ENCODE measurements at regions not wholly inside any gene's neighbourhood (a gene's known extent, or its start where the extent isn't known, plus 50 kb on each side); places are given as distances from the start of the nearest gene placed in this dataset.

DNA sequence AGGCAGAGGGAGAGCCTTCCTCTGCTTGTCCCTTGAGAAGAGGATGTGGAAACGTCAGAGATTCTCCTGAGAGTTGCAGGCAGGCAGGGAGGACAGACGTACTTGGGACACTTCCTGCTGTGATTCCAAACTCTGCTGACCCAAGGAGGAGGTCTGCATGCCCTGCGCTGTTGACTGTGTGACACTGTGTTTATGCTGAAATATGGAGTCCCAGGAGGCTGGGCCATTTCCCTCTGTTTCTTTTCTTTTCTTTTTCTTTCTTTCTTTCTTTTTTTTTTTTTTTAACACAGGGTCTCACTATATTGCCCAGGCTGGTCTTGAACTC, 63.5 kb upstream of the BHLHE23 start:
- no peak for ATAC-seq
- no peak for TF ChIP-seq SNAI2 (CRISPR knock-in tag; IDR thresholded peaks at IDR 0.05)
- TF ChIP-seq, protein P1, sequence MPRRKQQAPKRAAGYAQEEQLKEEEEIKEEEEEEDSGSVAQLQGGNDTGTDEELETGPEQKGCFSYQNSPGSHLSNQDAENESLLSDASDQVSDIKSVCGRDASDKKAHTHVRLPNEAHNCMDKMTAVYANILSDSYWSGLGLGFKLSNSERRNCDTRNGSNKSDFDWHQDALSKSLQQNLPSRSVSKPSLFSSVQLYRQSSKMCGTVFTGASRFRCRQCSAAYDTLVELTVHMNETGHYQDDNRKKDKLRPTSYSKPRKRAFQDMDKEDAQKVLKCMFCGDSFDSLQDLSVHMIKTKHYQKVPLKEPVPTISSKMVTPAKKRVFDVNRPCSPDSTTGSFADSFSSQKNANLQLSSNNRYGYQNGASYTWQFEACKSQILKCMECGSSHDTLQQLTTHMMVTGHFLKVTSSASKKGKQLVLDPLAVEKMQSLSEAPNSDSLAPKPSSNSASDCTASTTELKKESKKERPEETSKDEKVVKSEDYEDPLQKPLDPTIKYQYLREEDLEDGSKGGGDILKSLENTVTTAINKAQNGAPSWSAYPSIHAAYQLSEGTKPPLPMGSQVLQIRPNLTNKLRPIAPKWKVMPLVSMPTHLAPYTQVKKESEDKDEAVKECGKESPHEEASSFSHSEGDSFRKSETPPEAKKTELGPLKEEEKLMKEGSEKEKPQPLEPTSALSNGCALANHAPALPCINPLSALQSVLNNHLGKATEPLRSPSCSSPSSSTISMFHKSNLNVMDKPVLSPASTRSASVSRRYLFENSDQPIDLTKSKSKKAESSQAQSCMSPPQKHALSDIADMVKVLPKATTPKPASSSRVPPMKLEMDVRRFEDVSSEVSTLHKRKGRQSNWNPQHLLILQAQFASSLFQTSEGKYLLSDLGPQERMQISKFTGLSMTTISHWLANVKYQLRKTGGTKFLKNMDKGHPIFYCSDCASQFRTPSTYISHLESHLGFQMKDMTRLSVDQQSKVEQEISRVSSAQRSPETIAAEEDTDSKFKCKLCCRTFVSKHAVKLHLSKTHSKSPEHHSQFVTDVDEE (CRISPR knock-in tag; IDR thresholded peaks at IDR 0.05), result no peak
- TF ChIP-seq ZNF8 (CRISPR knock-in tag; IDR thresholded peaks at IDR 0.05), result no peak
- TF ChIP-seq CSRNP3 (CRISPR knock-in tag; IDR thresholded peaks at IDR 0.05), result no peak
- TF ChIP-seq PATZ1 (CRISPR knock-in tag; IDR thresholded peaks at IDR 0.05; ENCODE audit: borderline replicate concordance), result no peak
- TF ChIP-seq ARNTL (CRISPR knock-in tag; IDR thresholded peaks at IDR 0.05; ENCODE audit: borderline replicate concordance, low read depth), result no peak
- TF ChIP-seq BACH2 (CRISPR knock-in tag; IDR thresholded peaks at IDR 0.05; ENCODE audit: borderline replicate concordance), result no peak

DNA sequence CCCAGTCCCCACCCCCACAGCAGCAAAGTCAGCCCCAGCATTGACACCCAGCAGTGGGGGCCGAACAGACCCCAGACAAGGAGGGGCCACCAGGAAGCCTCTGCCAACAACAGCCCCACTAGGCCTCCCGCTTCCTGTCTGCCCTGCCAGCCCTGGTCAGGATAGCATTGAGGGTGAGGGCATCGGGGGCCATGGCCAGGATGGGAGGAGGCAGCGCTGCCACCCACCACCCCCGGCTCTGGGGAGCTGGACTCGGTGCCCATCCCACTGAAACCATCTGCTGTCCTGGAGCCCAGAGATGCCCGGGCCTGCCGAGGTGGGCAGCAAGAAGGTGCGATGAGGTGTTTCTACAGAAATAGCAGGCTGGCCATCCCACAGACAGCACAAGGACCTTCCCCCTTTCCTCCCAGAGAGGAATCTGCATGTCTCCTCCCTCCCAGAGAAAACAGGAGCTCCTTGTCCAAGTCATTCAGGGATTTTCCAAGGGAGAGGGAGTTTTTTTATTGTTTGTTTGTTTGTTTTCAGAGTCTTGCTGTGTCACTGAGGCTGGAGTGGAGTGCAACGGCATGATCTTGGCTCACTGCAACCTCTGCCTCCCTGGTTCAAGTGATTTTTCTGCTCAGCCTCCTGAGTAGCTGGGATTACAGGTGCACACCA, 62.1 kb upstream of the BHLHE23 start:
- TF ChIP-seq ZFP30 (CRISPR knock-in tag; IDR thresholded peaks at IDR 0.05) (no peak), TOX (CRISPR knock-in tag; IDR thresholded peaks at IDR 0.05; ENCODE audit: borderline replicate concordance) (no peak), ZC3H10 (CRISPR knock-in tag; IDR thresholded peaks at IDR 0.05) (no peak), PATZ1 (CRISPR knock-in tag; IDR thresholded peaks at IDR 0.05; ENCODE audit: borderline replicate concordance) (no peak), GLIS3 (CRISPR knock-in tag; IDR thresholded peaks at IDR 0.05) (no peak), ARNTL (CRISPR knock-in tag; IDR thresholded peaks at IDR 0.05; ENCODE audit: borderline replicate concordance, low read depth) (no peak), ZNF8 (CRISPR knock-in tag; IDR thresholded peaks at IDR 0.05) (no peak), BACH2 (CRISPR knock-in tag; IDR thresholded peaks at IDR 0.05; ENCODE audit: borderline replicate concordance) (no peak), ESRRG (CRISPR knock-in tag; IDR thresholded peaks at IDR 0.05) (no peak), OSR1 (CRISPR knock-in tag; IDR thresholded peaks at IDR 0.05) (no peak), CSRNP3 (CRISPR knock-in tag; IDR thresholded peaks at IDR 0.05) (no peak)
- TF ChIP-seq, protein P1 (CRISPR knock-in tag; IDR thresholded peaks at IDR 0.05), result no peak
- TF ChIP-seq, protein P2, sequence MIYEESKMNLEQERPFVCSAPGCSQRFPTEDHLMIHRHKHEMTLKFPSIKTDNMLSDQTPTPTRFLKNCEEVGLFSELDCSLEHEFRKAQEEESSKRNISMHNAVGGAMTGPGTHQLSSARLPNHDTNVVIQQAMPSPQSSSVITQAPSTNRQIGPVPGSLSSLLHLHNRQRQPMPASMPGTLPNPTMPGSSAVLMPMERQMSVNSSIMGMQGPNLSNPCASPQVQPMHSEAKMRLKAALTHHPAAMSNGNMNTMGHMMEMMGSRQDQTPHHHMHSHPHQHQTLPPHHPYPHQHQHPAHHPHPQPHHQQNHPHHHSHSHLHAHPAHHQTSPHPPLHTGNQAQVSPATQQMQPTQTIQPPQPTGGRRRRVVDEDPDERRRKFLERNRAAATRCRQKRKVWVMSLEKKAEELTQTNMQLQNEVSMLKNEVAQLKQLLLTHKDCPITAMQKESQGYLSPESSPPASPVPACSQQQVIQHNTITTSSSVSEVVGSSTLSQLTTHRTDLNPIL (CRISPR knock-in tag; IDR thresholded peaks at IDR 0.05; ENCODE audit: low read depth), result no peak
- no peak for ATAC-seq

All from SK-N-SH treated with all-trans-retinoic acid at 6 μM for 48 hours (cell line).